GM18511 (cell line): ENCODE measurements at regions not wholly inside any gene's neighbourhood (a gene's known extent, or its start where the extent isn't known, plus 50 kb on each side); places are given as distances from the start of the nearest gene placed in this dataset.
"Not testable (repeated sequence)": the region's sequence is repeated elsewhere in the genome, so short reads cannot be mapped to it uniquely, and the experiment has no call there.

ENCODE experiments used
- ATAC-seq: cut with Tn5 transposase; IDR thresholded peaks from one replicate; pipeline ENCODE4 v1.9.1; 2021; ENCODE audit warnings: mild to moderate bottlenecking, moderate library complexity; ENCODE audit not compliant: unreplicated experiment

DNA sequence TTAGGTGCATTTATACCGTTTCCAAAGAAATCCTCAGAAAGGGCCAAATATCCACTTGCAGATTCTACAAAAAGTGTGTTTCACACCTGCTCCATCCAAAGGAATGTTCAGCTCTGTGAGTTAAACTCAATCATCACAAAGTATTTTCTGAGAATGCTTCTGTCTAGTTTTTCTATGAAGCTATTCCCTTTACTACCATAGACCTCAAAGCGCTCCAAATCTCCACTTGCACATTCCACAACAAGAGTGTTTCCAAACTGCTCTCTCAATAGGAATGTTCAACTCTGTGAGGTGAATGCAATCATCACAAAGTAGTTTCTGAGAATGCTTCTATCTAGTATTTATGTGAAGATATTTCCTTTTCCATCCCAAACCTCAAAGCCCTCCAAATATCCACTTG is 412.7 kb upstream of the WSB1 start:
- ATAC-seq, result not testable (repeated sequence)

DNA sequence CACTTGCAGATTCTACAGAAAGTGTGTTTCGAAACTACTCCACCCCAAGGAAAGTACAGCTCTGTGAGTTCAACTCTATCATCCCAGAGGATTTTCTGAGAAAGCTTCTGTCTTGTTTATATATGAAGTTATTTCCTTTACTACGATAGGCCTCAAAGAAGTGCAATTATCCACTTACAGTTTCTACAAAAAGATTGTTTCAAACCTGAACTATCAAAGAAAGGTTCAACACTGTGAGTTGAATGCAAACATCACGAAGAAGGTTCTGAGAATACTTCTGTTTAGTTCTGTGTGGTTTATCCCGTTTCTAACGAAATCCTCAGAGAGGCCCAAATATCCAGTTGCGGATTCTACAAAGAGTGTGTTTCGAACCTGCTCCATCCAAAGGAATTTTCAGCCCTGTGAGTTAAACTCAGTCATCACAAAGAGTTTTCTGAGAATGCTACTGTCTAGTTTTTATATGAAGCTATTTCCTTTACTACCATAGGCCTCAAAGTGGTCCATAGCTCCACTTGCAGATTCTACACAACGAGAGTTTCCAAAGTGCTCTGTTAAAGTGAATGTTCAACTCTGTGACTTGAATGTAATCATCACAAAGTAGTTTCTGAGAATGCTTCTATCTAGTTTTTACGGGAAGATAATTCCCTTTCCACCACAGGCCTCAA is 411.7 kb upstream of the WSB1 start:
- ATAC-seq, result peak; percentile 68

DNA sequence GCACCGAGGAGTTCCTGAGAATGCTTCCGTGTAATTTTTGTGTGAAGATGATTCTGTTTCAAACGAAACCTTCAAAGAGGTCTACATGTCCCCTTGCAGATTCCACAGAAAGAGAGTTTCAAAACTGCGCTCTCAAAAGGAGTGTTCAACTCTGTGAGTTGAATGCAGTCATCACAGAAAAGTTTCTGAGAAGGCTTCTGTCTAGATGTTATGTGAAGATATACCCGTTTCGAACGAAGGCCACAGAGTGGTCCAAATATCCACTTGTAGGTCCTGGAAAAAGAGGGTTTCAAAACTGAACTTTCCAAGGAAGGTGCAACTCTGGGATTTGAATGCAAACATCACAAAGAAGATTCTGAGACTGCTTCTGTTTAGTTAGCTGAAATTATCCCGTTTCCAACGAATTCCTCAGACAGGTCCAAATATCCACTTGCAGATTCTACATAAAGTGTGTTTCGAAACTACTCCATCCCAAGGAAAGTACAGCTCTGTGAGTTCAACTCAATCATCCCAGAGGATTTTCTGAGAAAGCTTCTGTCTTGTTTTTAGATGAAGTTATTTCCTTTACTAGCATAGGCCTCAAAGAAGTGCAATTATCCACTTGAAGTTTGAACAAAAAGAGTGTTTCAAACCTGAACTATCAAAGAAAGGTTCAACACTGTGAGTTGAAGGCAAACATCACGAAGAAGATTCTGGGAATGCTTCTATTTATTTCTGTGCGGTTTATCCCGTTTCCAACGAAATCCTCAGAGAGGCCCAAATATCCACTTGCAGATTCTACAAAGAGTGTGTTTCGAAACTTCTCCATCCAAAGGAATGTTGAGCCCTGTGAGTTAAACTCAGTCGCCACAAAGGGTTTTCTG is 409.8 kb upstream of the WSB1 start:
- ATAC-seq, result not testable (repeated sequence)

DNA sequence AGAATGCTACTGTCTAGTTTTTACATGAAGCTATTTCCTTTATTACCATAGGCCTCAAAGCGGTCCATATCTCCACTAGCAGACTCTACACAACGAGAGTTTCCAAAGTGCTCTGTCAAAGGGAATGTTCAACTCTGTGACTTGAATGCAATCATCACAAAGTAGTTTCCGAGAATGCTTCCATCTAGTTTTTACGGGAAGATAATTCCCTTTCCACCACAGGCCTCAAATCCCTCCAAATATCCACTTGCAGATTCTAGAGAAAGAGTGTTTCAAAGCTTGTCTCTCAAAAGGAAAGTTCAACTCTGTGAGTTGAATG is 409.2 kb upstream of the WSB1 start:
- not testable (repeated sequence) for ATAC-seq

DNA sequence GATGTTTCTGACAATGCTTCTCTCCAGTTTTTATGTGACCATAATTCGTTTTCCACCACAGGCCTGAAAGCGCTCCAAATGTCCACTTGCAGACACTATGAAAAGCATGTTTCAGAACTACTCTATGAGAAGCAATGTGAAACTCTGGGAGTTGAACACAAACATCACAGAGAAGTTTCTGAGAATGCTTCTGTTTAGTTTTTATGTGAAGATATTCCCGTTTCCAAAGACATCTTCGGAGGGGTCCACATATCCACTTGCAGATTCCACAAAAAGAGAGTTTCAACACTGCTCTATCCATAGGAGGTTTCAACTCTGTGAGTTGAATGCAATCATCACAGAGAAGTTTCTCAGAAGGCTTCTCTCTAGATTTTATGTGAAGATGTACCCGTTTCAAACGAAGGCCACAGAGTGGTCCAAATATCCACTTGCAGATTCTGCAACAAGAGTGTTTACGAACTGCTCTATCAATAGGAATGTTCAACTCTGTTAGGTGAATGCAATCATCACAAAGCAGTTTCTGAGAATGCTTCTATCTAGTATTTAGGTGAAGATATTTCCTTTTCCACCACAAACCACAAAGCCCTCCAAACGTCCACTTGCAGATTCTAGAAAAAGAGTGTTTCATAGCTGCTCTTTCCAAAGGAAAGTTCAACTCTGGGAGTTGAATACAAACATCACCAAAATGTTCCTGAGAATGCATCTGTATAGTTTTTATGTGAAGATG is 408.5 kb upstream of the WSB1 start:
- not testable (repeated sequence) for ATAC-seq
